ENCODE measurements at regions not wholly inside any gene's neighbourhood (a gene's known extent, or its start where the extent isn't known, plus 50 kb on each side); places are given as distances from the start of the nearest gene placed in this dataset.

DNA sequence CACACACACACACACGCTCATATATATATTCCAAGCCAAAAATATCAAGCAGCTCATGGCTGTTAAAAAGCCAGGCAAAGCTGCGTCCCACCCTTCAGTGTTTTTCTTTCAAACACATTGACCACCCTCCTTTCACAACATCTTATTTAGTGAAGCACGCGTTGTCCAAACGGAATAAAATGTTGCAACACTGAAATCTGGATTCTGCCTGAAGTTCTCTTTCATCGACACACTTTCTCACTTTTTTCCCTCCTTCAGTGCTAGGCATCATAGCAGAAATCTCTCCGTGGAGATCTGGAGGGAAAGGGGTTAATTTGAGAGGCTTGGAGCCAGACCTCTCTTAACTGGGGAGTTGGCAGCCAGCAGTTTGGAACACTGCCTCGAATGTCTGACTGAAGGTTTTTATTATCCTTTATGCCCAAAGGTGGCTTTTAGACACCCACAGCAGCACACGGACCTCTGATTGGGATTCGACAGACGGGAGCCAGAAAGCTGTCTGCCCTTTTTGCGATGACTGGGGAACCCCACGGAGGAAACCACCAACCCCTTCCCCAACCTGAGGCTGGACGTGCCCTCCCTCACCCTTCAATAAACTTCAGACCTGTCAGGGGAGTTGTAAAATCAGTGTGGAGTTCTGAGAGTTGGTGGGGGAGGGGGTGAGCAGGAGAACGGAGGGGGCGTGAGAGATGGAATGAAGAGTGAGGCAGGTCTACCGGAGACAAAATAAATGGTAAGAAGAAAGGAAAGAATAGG, 833.6 kb upstream of the SOX9 start:
- Histone ChIP-seq H3K4me1 (ENCODE audit: control insufficient read depth, low read depth, low read length) (peaks cover 11% of the 10 kb centered on the region), H3K9me3 (ENCODE audit: control insufficient read depth, low read depth, low read length) (no peaks in the 10 kb centered on the region), H3K27ac (ENCODE audit: low read length) (no peak overlapping the region), H3K36me3 (ENCODE audit: control insufficient read depth, low read depth, low read length) (no peaks in the 10 kb centered on the region), H3K27me3 (ENCODE audit: control insufficient read depth, insufficient read depth, low read length) (peaks cover 35% of the 10 kb centered on the region), H3K9ac (ENCODE audit: low read length) (no peak overlapping the region), H3K4me3 (ENCODE audit: low read length) (peak overlapping the region; percentile 41)

DNA sequence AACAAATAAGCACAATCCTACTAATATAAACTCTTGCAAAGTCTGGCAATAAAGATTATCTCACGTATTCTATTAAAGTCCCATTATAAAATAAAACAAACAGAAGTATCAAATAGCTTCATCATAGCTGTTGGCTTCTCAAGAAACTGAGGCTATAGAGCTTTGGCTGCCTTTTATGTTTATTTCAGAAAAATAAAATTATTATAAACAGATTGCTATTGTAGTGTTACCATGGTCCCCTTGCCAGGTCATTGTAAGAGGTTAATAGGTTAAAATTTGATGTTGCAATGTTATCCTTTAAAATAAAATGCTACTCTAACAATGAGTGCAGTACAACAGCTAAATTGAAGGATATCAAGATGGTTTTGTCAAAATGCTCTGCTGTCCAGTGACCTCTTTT, 828.8 kb upstream of the SOX9 start:
- Histone ChIP-seq H3K36me3 (ENCODE audit: control insufficient read depth, low read depth, low read length) (no peaks in the 10 kb centered on the region), H3K9ac (ENCODE audit: low read length) (no peak overlapping the region), H3K27me3 (ENCODE audit: control insufficient read depth, insufficient read depth, low read length) (peaks cover 11% of the 10 kb centered on the region), H3K4me1 (ENCODE audit: control insufficient read depth, low read depth, low read length) (peaks cover 10% of the 10 kb centered on the region), H3K27ac (ENCODE audit: low read length) (no peak overlapping the region), H3K9me3 (ENCODE audit: control insufficient read depth, low read depth, low read length) (no peaks in the 10 kb centered on the region), H3K4me3 (ENCODE audit: low read length) (no peak overlapping the region)

DNA sequence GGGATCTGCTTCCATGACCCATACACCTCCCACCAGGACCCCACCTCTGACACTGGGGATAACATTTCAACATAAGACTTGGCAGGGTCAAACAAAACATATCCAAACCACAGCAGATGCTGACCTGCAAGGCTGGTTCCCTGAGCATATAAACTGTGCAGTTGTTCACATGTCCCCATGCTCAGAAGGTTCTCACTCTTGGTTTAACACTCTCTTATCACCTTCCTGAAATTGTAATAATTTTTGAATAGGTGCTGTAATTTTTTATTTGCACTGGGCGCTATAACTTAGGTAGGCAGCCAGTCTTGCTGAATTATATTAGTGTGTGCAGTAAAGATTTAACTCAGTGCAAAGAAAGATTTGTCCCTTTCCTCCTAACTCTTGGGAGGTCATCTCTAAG, 824.8 kb upstream of the SOX9 start:
- peaks cover 7% of the 10 kb centered on the region for H3K4me1 ChIP-seq (ENCODE audit: control insufficient read depth, low read depth, low read length)
- no peak overlapping the region for H3K4me3 ChIP-seq (ENCODE audit: low read length)
- H3K27ac ChIP-seq (ENCODE audit: low read length) = no peak overlapping the region
- H3K36me3 ChIP-seq (ENCODE audit: control insufficient read depth, low read depth, low read length) = no peaks in the 10 kb centered on the region
- H3K9ac ChIP-seq (ENCODE audit: low read length) = no peak overlapping the region
- H3K27me3 ChIP-seq (ENCODE audit: control insufficient read depth, insufficient read depth, low read length) = no peaks in the 10 kb centered on the region
- no peaks in the 10 kb centered on the region for H3K9me3 ChIP-seq (ENCODE audit: control insufficient read depth, low read depth, low read length)

DNA sequence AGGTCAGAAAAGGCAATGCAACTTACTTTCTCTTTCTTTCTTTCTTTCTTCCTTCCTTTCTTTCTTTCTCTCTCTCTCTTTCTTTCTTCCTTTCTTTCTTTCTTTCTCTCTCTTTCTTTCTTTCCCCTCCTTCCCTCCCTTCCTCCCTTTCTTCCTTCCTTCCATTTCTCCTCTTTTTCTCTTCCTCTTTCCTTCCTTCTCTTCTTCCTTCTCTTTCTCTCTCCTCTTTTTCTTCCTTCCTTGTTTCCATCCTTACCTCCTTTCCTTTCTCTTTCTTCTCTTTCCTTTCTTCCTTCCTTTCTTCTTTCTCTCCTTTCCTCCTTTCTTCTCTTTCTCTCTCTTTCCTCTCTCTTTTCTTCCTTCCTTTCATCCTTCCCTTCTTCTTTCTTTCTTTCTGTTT, 819.8 kb upstream of the SOX9 start:
- no peak overlapping the region for H3K27ac ChIP-seq (ENCODE audit: low read length)
- no peaks in the 10 kb centered on the region for H3K36me3 ChIP-seq (ENCODE audit: control insufficient read depth, low read depth, low read length)
- no peaks in the 10 kb centered on the region for H3K27me3 ChIP-seq (ENCODE audit: control insufficient read depth, insufficient read depth, low read length)
- peaks cover 7% of the 10 kb centered on the region for H3K4me1 ChIP-seq (ENCODE audit: control insufficient read depth, low read depth, low read length)
- no peaks in the 10 kb centered on the region for H3K9me3 ChIP-seq (ENCODE audit: control insufficient read depth, low read depth, low read length)
- no peak overlapping the region for H3K4me3 ChIP-seq (ENCODE audit: low read length)
- no peak overlapping the region for H3K9ac ChIP-seq (ENCODE audit: low read length)

DNA sequence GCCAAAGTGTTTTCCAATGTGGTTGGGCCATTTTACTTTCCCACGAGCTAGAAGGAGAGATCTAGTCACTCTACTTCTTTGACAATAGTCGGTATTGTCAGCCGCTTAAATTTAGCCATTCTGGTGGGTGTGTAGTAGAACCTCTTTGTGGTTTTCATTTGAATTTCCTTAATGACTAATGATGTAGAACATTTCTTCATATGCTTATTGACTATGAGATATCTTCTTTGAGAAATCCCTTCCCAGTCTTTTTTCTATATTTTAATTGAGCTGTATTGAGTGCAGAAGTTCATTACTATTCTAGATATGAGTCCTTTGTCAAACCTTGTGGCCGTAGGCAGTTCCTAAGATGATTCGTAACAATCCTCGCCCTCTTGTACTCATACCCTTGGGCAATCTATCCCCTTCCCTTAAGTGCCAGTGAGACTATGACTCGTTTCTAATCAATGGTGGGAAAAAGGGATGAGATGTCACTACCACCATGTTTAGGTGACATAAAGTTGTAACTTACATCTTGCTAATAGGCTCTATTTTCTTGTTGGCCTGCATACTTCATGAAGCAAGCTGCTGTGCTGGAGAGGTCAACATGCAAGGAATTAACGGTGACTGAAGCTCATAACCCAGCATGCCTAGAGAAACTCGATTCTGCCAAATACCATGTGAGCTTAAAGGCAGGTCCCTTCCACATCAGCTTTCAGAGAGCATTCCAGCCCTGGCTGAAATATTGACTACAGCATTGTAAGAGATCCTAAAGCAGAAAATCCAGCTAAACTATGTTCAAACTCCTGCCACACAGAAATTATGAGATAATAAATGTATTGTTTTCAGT, 817.9 kb upstream of the SOX9 start:
- Histone ChIP-seq H3K9ac (ENCODE audit: low read length) (no peak overlapping the region), H3K4me1 (ENCODE audit: control insufficient read depth, low read depth, low read length) (peaks cover 7% of the 10 kb centered on the region), H3K27ac (ENCODE audit: low read length) (no peak overlapping the region), H3K9me3 (ENCODE audit: control insufficient read depth, low read depth, low read length) (no peaks in the 10 kb centered on the region), H3K27me3 (ENCODE audit: control insufficient read depth, insufficient read depth, low read length) (no peaks in the 10 kb centered on the region), H3K36me3 (ENCODE audit: control insufficient read depth, low read depth, low read length) (no peaks in the 10 kb centered on the region), H3K4me3 (ENCODE audit: low read length) (no peak overlapping the region)

DNA sequence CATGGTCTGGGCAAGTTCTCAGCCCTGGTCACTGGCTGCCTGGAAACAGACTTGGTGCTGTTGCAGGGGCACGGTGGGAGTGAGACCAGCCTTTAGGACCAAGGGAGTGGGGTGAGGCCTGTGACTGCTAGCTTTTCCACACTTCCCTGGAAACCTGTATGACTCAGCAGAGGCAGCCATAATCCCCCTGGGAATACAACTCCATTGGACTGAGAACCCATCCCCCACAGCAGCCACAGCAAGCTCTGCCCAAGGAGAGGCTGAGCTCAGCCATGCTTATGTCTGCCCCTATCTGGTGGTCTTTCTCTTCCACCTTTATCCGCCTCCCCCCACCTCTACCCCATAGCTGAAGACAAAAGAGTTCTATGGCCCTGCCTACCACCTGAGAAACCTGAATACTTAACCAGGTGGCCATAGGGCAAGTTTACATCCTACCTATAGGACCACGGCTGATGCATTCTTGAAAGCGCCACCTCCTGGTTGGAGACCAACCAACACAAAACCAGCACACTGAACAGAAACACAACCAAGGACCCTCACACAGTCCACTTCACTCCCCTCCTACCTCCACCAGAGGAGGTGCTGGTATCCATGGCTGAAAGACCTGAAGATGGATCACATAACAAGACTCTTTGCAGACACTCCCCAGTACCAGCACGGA, 816.2 kb upstream of the SOX9 start:
- H3K36me3 ChIP-seq (ENCODE audit: control insufficient read depth, low read depth, low read length) = no peaks in the 10 kb centered on the region
- no peaks in the 10 kb centered on the region for H3K9me3 ChIP-seq (ENCODE audit: control insufficient read depth, low read depth, low read length)

DNA sequence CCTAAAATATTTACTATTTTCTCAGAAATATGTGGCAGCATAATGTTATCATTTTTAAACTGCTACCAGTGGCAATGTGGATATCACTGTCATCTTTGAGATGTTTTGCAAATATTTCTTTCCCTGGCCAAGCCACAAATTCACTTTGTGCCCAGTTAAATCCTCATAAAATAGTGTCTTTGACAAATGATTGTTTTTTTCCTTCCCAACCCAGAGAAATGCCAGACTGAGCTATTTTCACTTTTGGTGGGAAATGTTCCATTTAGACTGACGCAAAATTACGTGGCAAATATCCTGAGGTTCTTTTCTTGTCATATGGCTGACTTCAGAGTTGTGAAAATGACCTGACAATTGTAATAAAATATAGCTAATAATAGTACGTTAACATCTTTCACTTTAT, 807.0 kb upstream of the SOX9 start:
- Histone ChIP-seq H3K9me3 (ENCODE audit: control insufficient read depth, low read depth, low read length) (no peaks in the 10 kb centered on the region), H3K27me3 (ENCODE audit: control insufficient read depth, insufficient read depth, low read length) (no peaks in the 10 kb centered on the region), H3K27ac (ENCODE audit: low read length) (no peak overlapping the region), H3K36me3 (ENCODE audit: control insufficient read depth, low read depth, low read length) (no peaks in the 10 kb centered on the region), H3K4me3 (ENCODE audit: low read length) (no peak overlapping the region), H3K9ac (ENCODE audit: low read length) (no peak overlapping the region), H3K4me1 (ENCODE audit: control insufficient read depth, low read depth, low read length) (no peaks in the 10 kb centered on the region)

More for the DNA sequence above, 816.2 kb upstream of the SOX9 start:
- Histone ChIP-seq H3K9ac (ENCODE audit: low read length) (no peak overlapping the region), H3K4me1 (ENCODE audit: control insufficient read depth, low read depth, low read length) (peaks cover 7% of the 10 kb centered on the region), H3K27me3 (ENCODE audit: control insufficient read depth, insufficient read depth, low read length) (no peaks in the 10 kb centered on the region), H3K27ac (ENCODE audit: low read length) (no peak overlapping the region), H3K4me3 (ENCODE audit: low read length) (no peak overlapping the region)

DNA sequence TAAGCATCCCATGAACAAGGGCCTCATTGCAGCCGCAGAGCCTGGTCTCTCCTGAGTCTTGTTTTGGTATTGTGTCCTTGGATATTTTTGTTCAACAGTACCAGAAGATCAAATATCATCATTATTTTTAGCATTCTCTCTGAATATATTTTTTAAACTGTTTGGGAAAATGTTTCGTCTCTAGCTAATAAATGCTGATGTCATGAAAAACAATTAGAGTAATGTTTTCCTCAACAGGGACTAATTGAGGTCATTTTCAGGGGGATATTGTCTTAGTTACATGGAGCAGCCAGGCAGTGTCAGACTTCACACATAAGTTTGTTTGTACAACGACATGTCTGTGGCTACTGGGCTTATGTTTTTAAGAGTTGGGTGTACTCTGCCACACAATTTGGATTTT, 805.3 kb upstream of the SOX9 start:
- Histone ChIP-seq H3K27ac (ENCODE audit: low read length) (no peak overlapping the region), H3K9ac (ENCODE audit: low read length) (no peak overlapping the region), H3K9me3 (ENCODE audit: control insufficient read depth, low read depth, low read length) (no peaks in the 10 kb centered on the region), H3K4me1 (ENCODE audit: control insufficient read depth, low read depth, low read length) (no peaks in the 10 kb centered on the region), H3K36me3 (ENCODE audit: control insufficient read depth, low read depth, low read length) (no peaks in the 10 kb centered on the region), H3K4me3 (ENCODE audit: low read length) (no peak overlapping the region), H3K27me3 (ENCODE audit: control insufficient read depth, insufficient read depth, low read length) (no peaks in the 10 kb centered on the region)

DNA sequence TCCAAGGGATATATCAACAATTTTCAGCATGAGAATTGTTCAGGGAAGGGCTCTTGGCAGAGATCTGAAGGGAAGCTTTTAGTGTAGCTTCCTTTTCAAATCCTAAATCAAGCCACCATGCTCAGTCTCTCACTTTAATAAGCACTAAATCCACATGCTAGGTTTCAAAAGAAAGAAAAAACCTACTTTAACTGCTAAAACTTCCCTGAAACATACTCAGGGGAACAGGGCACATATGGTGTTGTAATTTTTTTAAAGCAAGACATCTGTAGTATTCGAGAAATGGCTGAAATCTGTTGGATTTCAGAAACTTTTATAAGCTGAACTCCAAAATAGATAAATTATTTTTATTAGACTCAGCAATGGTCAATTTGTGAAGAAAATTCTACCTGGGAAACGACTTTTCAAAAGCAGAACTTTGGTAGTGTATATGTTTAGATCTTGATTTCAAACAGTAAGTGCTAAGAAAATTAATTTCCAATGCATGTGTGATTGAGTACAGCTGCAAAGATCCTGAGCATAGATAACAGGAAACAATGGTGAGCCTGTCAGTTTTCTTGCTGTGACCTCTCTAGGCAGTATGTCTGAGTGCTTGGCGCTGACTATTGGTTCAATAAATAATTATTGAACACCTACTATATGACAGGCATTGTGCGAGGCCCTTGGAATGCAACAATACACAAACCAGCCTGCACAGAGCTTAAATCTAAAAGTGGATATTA, 804.5 kb upstream of the SOX9 start:
- Histone ChIP-seq H3K9me3 (ENCODE audit: control insufficient read depth, low read depth, low read length) (no peaks in the 10 kb centered on the region), H3K27ac (ENCODE audit: low read length) (no peak overlapping the region), H3K36me3 (ENCODE audit: control insufficient read depth, low read depth, low read length) (no peaks in the 10 kb centered on the region), H3K27me3 (ENCODE audit: control insufficient read depth, insufficient read depth, low read length) (no peaks in the 10 kb centered on the region), H3K4me3 (ENCODE audit: low read length) (no peak overlapping the region), H3K4me1 (ENCODE audit: control insufficient read depth, low read depth, low read length) (no peaks in the 10 kb centered on the region), H3K9ac (ENCODE audit: low read length) (no peak overlapping the region)

DNA sequence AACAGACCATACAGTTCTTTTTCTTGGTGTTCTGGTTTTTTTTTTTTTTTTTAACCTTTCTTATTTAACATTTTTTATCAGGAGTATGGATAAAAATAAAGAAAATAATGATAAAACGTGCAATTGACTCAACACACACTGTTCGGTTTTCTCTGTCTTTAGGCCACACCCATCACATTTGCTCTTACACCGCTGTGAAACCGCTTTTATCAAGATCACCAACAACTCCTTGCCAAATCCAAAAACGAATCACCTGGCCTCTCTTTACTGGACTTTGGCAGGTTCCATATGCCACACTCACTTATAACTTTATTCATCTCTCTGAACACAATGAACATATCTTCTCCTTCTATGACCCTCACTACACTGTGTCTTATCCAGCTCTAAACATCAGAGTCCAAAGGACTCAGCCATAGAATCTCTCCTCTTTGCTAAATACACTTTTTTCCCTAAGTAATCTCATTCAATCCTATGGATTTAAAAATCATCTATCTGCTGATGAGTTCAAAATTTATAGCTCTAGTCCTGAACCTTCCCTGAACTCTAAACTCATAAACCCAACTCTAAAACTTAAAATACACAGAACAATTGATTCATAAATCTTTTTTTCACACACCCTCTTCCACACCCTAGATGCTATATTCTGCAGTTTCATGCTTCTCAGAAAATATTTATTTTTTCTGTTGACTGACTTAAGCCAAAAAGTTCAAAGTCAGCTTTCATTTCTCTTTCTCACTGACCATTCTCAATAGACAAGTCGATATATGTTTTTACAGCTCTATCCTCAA, 800.6 kb upstream of the SOX9 start:
- Histone ChIP-seq H3K36me3 (ENCODE audit: control insufficient read depth, low read depth, low read length) (no peaks in the 10 kb centered on the region), H3K4me1 (ENCODE audit: control insufficient read depth, low read depth, low read length) (no peaks in the 10 kb centered on the region), H3K27ac (ENCODE audit: low read length) (no peak overlapping the region), H3K4me3 (ENCODE audit: low read length) (no peak overlapping the region), H3K27me3 (ENCODE audit: control insufficient read depth, insufficient read depth, low read length) (no peaks in the 10 kb centered on the region), H3K9me3 (ENCODE audit: control insufficient read depth, low read depth, low read length) (no peaks in the 10 kb centered on the region), H3K9ac (ENCODE audit: low read length) (no peak overlapping the region)

Data from iPS-18a (cell line).